SK-N-SH (cell line): ENCODE measurements at regions not wholly inside any gene's neighbourhood (a gene's known extent, or its start where the extent isn't known, plus 50 kb on each side); places are given as distances from the start of the nearest gene placed in this dataset.

Experiments
- CHD2 ChIP-seq: fragments of 150-350 bp; IDR thresholded peaks from 2 replicates; pipeline ENCODE4 v1.6.1; 2018; ENCODE audit warnings: low read length; ENCODE audit not compliant: partially characterized antibody
- CTCF ChIP-seq: fragments of 200-600 bp; sonication (generic); IDR thresholded peaks from 2 replicates; pipeline ENCODE4 v1.6.1; 2017; ENCODE audit warnings: antibody characterized with exemption, mild to moderate bottlenecking, moderate library complexity
- POLR2AphosphoS5 ChIP-seq: IDR thresholded peaks from 2 replicates; pipeline ENCODE4 v1.6.1; 2012; ENCODE audit warnings: low read depth, low read length
- REST ChIP-seq: IDR thresholded peaks from 2 replicates; pipeline ENCODE4 v1.6.1; 2012; ENCODE audit warnings: mild to moderate bottlenecking, low read depth, low read length, moderate library complexity
- RFX5 ChIP-seq: IDR thresholded peaks from 2 replicates; pipeline ENCODE4 v1.6.1; 2012; ENCODE audit warnings: mild to moderate bottlenecking, improper control_type of control experiment, low read length

GRCh38 chr12:111268738-111269572, 99.9 kb downstream of the PHETA1 start:
- TF ChIP-seq RFX5 (no peak), CTCF (peak; percentile 63), POLR2AphosphoS5 (no peak), REST (no peak), CHD2 (no peak)
